SK-N-SH treated with all-trans-retinoic acid at 6 μM for 48 hours (cell line): ENCODE measurements at regions not wholly inside any gene's neighbourhood (a gene's known extent, or its start where the extent isn't known, plus 50 kb on each side); places are given as distances from the start of the nearest gene placed in this dataset.

ENCODE experiments used
- ATAC-seq: fragments of 200-7000 bp; cut with Tn5 transposase; 3 replicates; pipeline ENCODE4 v1.9.1; 2020; ENCODE audit warnings: mild to moderate bottlenecking, moderate library complexity
- ARNTL ChIP-seq: fragments of 450-650 bp; formaldehyde crosslinking; IDR thresholded peaks from 2 replicates; pipeline ENCODE4 v1.5.0; 2020; ENCODE audit warnings: low read depth, mild to moderate bottlenecking, moderate library complexity, borderline replicate concordance
- BACH2 ChIP-seq: fragments of 250-450 bp; sonication (Bioruptor Pico); IDR thresholded peaks from 2 replicates; pipeline ENCODE4 v1.9.0; 2021; ENCODE audit warnings: mild to moderate bottlenecking, borderline replicate concordance
- CSDC2 ChIP-seq: fragments of 250-450 bp; sonication (Bioruptor Pico); IDR thresholded peaks from 2 replicates; pipeline ENCODE4 v1.5.0; 2020; ENCODE audit warnings: mild to moderate bottlenecking, moderate library complexity
- ESRRG ChIP-seq: fragments of 250-450 bp; sonication (Bioruptor Pico); IDR thresholded peaks from 2 replicates; pipeline ENCODE4 v1.6.1; 2021; ENCODE audit warnings: mild to moderate bottlenecking
- GLIS3 ChIP-seq: fragments of 250-450 bp; sonication (Bioruptor Pico); IDR thresholded peaks from 2 replicates; pipeline ENCODE4 v1.5.0; 2020; ENCODE audit warnings: mild to moderate bottlenecking, moderate library complexity
- ISL1 ChIP-seq: fragments of 250-450 bp; sonication (Bioruptor Pico); IDR thresholded peaks from 2 replicates; pipeline ENCODE4 v2.1.2; 2022; ENCODE audit warnings: mild to moderate bottlenecking, moderate library complexity
- OSR1 ChIP-seq: fragments of 250-450 bp; sonication (Bioruptor Pico); IDR thresholded peaks from 2 replicates; pipeline ENCODE4 v1.8.0; 2022; ENCODE audit warnings: moderate library complexity, mild to moderate bottlenecking, inconsistent platforms
- POU6F1 ChIP-seq: fragments of 250-450 bp; sonication (Bioruptor Pico); IDR thresholded peaks from 2 replicates; pipeline ENCODE4 v1.8.0; 2021; ENCODE audit warnings: low read depth, mild to moderate bottlenecking, moderate library complexity, borderline replicate concordance
- PPARA ChIP-seq: fragments of 250-450 bp; sonication (Bioruptor Pico); IDR thresholded peaks from 2 replicates; pipeline ENCODE4 v1.5.0; 2020; ENCODE audit warnings: mild to moderate bottlenecking, borderline replicate concordance
- RARB ChIP-seq: fragments of 250-450 bp; sonication (Bioruptor Pico); IDR thresholded peaks from 2 replicates; pipeline ENCODE4 v1.8.0; 2021; ENCODE audit warnings: mild to moderate bottlenecking, moderate library complexity
- SNAI2 ChIP-seq: fragments of 250-450 bp; sonication (Bioruptor Pico); IDR thresholded peaks from 2 replicates; pipeline ENCODE4 v1.5.0; 2020; ENCODE audit warnings: mild to moderate bottlenecking, moderate library complexity
- TCF4 ChIP-seq: fragments of 250-450 bp; sonication (Bioruptor Pico); IDR thresholded peaks from 2 replicates; pipeline ENCODE4 v1.8.0; 2021; ENCODE audit warnings: mild to moderate bottlenecking, moderate library complexity, borderline replicate concordance
- TOX ChIP-seq: fragments of 250-450 bp; sonication (Bioruptor Pico); IDR thresholded peaks from 2 replicates; pipeline ENCODE4 v1.8.0; 2021; ENCODE audit warnings: mild to moderate bottlenecking, moderate library complexity, borderline replicate concordance
- ZC3H10 ChIP-seq: fragments of 250-450 bp; sonication (Bioruptor Pico); IDR thresholded peaks from 2 replicates; pipeline ENCODE4 v1.5.1; 2021; ENCODE audit warnings: mild to moderate bottlenecking, moderate library complexity
- ZFP3 ChIP-seq: fragments of 250-450 bp; sonication (Bioruptor Pico); IDR thresholded peaks from 2 replicates; pipeline ENCODE4 v1.5.0; 2020; ENCODE audit warnings: mild to moderate bottlenecking, moderate library complexity
- ZFP30 ChIP-seq: fragments of 450-650 bp; formaldehyde crosslinking; IDR thresholded peaks from 2 replicates; pipeline ENCODE4 v1.5.0; 2022; ENCODE audit warnings: mild to moderate bottlenecking, moderate library complexity
- ZNF565 ChIP-seq: fragments of 450-650 bp; formaldehyde crosslinking; conservative IDR thresholded peaks from 2 replicates; pipeline ENCODE4 v1.5.0; 2020; ENCODE audit warnings: low read depth, mild to moderate bottlenecking, moderate library complexity
- ZNF70 ChIP-seq: fragments of 450-650 bp; formaldehyde crosslinking; IDR thresholded peaks from 2 replicates; pipeline ENCODE4 v1.5.0; 2020; ENCODE audit warnings: mild to moderate bottlenecking, moderate library complexity
- ZNF8 ChIP-seq: fragments of 450-650 bp; formaldehyde crosslinking; IDR thresholded peaks from 2 replicates; pipeline ENCODE4 v1.5.0; 2020; ENCODE audit warnings: mild to moderate bottlenecking, moderate library complexity
- TF ChIP-seq, protein P1 (sequence below): fragments of 250-450 bp; sonication (Bioruptor Pico); IDR thresholded peaks from 2 replicates; pipeline ENCODE4 v1.5.1; 2021; ENCODE audit warnings: mild to moderate bottlenecking, moderate library complexity
- TF ChIP-seq, protein P2 (sequence below): fragments of 250-450 bp; sonication (Bioruptor Pico); IDR thresholded peaks from 2 replicates; pipeline ENCODE4 v1.5.1; 2020; ENCODE audit warnings: low read depth, mild to moderate bottlenecking, moderate library complexity
- TF ChIP-seq, protein P3 (sequence below): fragments of 250-450 bp; sonication (Bioruptor Pico); IDR thresholded peaks from 2 replicates; pipeline ENCODE4 v1.8.0; 2020; ENCODE audit warnings: mild to moderate bottlenecking, moderate library complexity, borderline replicate concordance
- TF ChIP-seq, protein P4 (sequence below): fragments of 250-450 bp; sonication (Bioruptor Pico); IDR thresholded peaks from 2 replicates; pipeline ENCODE4 v1.5.0; 2020; ENCODE audit warnings: mild to moderate bottlenecking, moderate library complexity

GRCh38 chr4:91653067-91653466 lies 650.7 kb upstream of the GRID2 start:
- TF ChIP-seq, protein P1, sequence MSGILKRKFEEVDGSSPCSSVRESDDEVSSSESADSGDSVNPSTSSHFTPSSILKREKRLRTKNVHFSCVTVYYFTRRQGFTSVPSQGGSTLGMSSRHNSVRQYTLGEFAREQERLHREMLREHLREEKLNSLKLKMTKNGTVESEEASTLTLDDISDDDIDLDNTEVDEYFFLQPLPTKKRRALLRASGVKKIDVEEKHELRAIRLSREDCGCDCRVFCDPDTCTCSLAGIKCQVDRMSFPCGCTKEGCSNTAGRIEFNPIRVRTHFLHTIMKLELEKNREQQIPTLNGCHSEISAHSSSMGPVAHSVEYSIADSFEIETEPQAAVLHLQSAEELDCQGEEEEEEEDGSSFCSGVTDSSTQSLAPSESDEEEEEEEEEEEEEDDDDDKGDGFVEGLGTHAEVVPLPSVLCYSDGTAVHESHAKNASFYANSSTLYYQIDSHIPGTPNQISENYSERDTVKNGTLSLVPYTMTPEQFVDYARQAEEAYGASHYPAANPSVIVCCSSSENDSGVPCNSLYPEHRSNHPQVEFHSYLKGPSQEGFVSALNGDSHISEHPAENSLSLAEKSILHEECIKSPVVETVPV, result no peak
- no peak for TF ChIP-seq ZFP30 (CRISPR knock-in tag)
- no peak for TF ChIP-seq ZNF70 (CRISPR knock-in tag)
- TF ChIP-seq POU6F1, result no peak
- no peak for TF ChIP-seq RARB (CRISPR knock-in tag)
- ATAC-seq, result no peak

- TF ChIP-seq SNAI2 (CRISPR knock-in tag), result no peak
- no peak for TF ChIP-seq ARNTL (CRISPR knock-in tag)
- no peak for TF ChIP-seq ZFP3
- no peak for TF ChIP-seq OSR1 (CRISPR knock-in tag)
- no peak for TF ChIP-seq ZNF565
- no peak for TF ChIP-seq CSDC2 (CRISPR knock-in tag)
- no peak for TF ChIP-seq ESRRG
- no peak for TF ChIP-seq ISL1 (CRISPR knock-in tag)
- TF ChIP-seq, protein P2, sequence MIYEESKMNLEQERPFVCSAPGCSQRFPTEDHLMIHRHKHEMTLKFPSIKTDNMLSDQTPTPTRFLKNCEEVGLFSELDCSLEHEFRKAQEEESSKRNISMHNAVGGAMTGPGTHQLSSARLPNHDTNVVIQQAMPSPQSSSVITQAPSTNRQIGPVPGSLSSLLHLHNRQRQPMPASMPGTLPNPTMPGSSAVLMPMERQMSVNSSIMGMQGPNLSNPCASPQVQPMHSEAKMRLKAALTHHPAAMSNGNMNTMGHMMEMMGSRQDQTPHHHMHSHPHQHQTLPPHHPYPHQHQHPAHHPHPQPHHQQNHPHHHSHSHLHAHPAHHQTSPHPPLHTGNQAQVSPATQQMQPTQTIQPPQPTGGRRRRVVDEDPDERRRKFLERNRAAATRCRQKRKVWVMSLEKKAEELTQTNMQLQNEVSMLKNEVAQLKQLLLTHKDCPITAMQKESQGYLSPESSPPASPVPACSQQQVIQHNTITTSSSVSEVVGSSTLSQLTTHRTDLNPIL (CRISPR knock-in tag), result no peak
- TF ChIP-seq RARB (CRISPR knock-in tag), result no peak
- no peak for TF ChIP-seq GLIS3
- no peak for TF ChIP-seq ZC3H10 (CRISPR knock-in tag)
- TF ChIP-seq TCF4, result no peak
- TF ChIP-seq TOX, result no peak
- ATAC-seq, result no peak
These were observed 622.7 kb upstream of the GRID2 start for GRCh38 chr4:91681091-91681490.

DNA sequence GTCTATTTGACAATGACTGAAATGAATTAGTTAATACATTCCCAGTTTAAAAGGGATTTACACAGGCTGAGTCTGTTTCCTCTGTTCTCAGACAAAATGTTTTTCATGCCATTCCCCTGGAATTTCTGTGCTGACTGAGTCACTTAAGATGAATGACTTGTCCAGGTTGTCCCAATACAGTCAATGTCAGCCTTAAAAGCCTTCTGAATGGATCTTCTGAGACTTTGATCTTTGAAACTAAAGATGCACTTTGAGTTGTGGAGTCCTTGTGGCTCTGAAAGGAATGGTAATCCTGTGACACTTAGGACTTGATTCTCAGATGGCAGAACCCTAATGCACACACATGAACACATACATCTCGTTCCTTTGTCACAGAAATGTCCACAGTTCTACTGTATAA lies 622.2 kb upstream of the GRID2 start:
- ATAC-seq, result no peak
- TF ChIP-seq POU6F1 (no peak), ARNTL (CRISPR knock-in tag) (no peak), BACH2 (CRISPR knock-in tag) (no peak), ZNF8 (CRISPR knock-in tag) (no peak), OSR1 (CRISPR knock-in tag) (no peak), PPARA (CRISPR knock-in tag) (no peak), TOX (no peak), ZFP30 (CRISPR knock-in tag) (no peak), TCF4 (no peak), ZNF565 (no peak), GLIS3 (no peak), ESRRG (no peak), CSDC2 (CRISPR knock-in tag) (no peak), ZC3H10 (CRISPR knock-in tag) (no peak)
- TF ChIP-seq, protein P2 (CRISPR knock-in tag), result no peak
- TF ChIP-seq, protein P3, sequence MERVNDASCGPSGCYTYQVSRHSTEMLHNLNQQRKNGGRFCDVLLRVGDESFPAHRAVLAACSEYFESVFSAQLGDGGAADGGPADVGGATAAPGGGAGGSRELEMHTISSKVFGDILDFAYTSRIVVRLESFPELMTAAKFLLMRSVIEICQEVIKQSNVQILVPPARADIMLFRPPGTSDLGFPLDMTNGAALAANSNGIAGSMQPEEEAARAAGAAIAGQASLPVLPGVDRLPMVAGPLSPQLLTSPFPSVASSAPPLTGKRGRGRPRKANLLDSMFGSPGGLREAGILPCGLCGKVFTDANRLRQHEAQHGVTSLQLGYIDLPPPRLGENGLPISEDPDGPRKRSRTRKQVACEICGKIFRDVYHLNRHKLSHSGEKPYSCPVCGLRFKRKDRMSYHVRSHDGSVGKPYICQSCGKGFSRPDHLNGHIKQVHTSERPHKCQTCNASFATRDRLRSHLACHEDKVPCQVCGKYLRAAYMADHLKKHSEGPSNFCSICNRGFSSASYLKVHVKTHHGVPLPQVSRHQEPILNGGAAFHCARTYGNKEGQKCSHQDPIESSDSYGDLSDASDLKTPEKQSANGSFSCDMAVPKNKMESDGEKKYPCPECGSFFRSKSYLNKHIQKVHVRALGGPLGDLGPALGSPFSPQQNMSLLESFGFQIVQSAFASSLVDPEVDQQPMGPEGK (CRISPR knock-in tag), result no peak
- TF ChIP-seq, protein P1, result no peak
- TF ChIP-seq, protein P4, sequence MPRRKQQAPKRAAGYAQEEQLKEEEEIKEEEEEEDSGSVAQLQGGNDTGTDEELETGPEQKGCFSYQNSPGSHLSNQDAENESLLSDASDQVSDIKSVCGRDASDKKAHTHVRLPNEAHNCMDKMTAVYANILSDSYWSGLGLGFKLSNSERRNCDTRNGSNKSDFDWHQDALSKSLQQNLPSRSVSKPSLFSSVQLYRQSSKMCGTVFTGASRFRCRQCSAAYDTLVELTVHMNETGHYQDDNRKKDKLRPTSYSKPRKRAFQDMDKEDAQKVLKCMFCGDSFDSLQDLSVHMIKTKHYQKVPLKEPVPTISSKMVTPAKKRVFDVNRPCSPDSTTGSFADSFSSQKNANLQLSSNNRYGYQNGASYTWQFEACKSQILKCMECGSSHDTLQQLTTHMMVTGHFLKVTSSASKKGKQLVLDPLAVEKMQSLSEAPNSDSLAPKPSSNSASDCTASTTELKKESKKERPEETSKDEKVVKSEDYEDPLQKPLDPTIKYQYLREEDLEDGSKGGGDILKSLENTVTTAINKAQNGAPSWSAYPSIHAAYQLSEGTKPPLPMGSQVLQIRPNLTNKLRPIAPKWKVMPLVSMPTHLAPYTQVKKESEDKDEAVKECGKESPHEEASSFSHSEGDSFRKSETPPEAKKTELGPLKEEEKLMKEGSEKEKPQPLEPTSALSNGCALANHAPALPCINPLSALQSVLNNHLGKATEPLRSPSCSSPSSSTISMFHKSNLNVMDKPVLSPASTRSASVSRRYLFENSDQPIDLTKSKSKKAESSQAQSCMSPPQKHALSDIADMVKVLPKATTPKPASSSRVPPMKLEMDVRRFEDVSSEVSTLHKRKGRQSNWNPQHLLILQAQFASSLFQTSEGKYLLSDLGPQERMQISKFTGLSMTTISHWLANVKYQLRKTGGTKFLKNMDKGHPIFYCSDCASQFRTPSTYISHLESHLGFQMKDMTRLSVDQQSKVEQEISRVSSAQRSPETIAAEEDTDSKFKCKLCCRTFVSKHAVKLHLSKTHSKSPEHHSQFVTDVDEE, result no peak
